ENCODE measurements at regions not wholly inside any gene's neighbourhood (a gene's known extent, or its start where the extent isn't known, plus 50 kb on each side); places are given as distances from the start of the nearest gene placed in this dataset.

DNA sequence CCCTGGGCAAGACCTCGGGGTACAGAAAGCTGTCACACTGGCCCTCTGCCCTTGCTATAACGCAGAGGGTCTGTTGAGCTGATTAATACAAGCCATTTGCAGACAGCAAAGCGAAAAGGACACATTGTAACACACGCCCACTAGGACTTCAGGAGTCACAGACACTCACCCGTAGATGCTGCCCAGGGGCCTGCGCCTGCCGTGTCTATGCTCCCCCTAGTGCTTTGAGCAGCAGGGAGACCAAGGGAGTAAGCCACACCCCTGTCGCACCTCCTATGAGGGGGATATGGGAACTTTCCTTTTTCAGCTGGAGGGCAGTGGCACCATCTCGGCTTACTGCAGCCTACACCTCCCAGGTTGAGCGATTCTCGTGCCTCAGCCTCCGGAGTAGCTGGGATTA lies 1930.2 kb downstream of the OLFM4 start:
- H2AFZ ChIP-seq (ENCODE audit: low read depth, low read length) = no peak overlapping the region
- H4K20me1 ChIP-seq (replicated peaks; ENCODE audit: control insufficient read depth, extremely low read depth, insufficient read depth, low read length) = no peaks in the 10 kb centered on the region
- FAIRE-seq (no peak), DNase-seq (ENCODE audit: low read depth, low spot score) (no peak)
- no peaks in the 10 kb centered on the region for H3K79me2 ChIP-seq (ENCODE audit: control insufficient read depth, insufficient read depth, low read length)
- CTCF ChIA-PET = no interaction called here
- no TSS peak for BruUV-seq (replicated peaks)
- POLR2A ChIA-PET = no interaction called here
- dilution Hi-C loops (cut with MboI; ENCODE audit: extremely low pct_ligation_motif_present, low sequenced_read_pairs) = no loop called here
- no peak overlapping the region for H3K27ac ChIP-seq (ENCODE audit: insufficient read depth, low read depth, low read length)
- no peak overlapping the region for H3K4me2 ChIP-seq (ENCODE audit: insufficient read depth, low read length)
- H3K9me1 ChIP-seq (replicated peaks; ENCODE audit: control insufficient read depth, extremely low read depth, insufficient read depth, low read length) = no peaks in the 10 kb centered on the region
- TF ChIP-seq GATA2 (IDR thresholded peaks at IDR 0.05; ENCODE audit: insufficient read depth, insufficient read length, low read depth, low read length) (no peak), FOS (IDR thresholded peaks at IDR 0.05; ENCODE audit: borderline replicate concordance, insufficient read depth, low read length) (no peak), JUN (IDR thresholded peaks at IDR 0.05; ENCODE audit: borderline replicate concordance, insufficient read depth, insufficient read length, low read depth) (no peak), POLR2AphosphoS5 (IDR thresholded peaks at IDR 0.05; ENCODE audit: insufficient read depth, low read depth, low read length) (no peak), MYC (IDR thresholded peaks at IDR 0.05; ENCODE audit: low read depth, low read length) (no peak), POLR2A (IDR thresholded peaks at IDR 0.05; ENCODE audit: low read depth, low read length) (no peak), EZH2 (IDR thresholded peaks at IDR 0.05; ENCODE audit: borderline replicate concordance, low read depth, low read length, severe bottlenecking) (no peak)
- TF ChIP-seq, protein P1, sequence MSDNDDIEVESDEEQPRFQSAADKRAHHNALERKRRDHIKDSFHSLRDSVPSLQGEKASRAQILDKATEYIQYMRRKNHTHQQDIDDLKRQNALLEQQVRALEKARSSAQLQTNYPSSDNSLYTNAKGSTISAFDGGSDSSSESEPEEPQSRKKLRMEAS (IDR thresholded peaks at IDR 0.05; ENCODE audit: insufficient read depth, insufficient read length) = no peak
- TF ChIP-seq, protein P2, sequence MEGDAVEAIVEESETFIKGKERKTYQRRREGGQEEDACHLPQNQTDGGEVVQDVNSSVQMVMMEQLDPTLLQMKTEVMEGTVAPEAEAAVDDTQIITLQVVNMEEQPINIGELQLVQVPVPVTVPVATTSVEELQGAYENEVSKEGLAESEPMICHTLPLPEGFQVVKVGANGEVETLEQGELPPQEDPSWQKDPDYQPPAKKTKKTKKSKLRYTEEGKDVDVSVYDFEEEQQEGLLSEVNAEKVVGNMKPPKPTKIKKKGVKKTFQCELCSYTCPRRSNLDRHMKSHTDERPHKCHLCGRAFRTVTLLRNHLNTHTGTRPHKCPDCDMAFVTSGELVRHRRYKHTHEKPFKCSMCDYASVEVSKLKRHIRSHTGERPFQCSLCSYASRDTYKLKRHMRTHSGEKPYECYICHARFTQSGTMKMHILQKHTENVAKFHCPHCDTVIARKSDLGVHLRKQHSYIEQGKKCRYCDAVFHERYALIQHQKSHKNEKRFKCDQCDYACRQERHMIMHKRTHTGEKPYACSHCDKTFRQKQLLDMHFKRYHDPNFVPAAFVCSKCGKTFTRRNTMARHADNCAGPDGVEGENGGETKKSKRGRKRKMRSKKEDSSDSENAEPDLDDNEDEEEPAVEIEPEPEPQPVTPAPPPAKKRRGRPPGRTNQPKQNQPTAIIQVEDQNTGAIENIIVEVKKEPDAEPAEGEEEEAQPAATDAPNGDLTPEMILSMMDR (IDR thresholded peaks at IDR 0.05; ENCODE audit: extremely low read depth in 1 of 2, insufficient read depth in 1 of 2, low read depth in 1 of 2, low read length in 2 of 2) = no peak
- H3K9ac ChIP-seq (replicated peaks; ENCODE audit: extremely low read depth, insufficient read depth, low read length) = no peak overlapping the region
- H3K27me3 ChIP-seq (ENCODE audit: control insufficient read depth in 2 of 2, insufficient read depth in 2 of 2, low read length in 2 of 2) = no peaks in the 10 kb centered on the region
- H3K4me1 ChIP-seq (ENCODE audit: control insufficient read depth, extremely low read depth, insufficient read depth, low read length) = no peaks in the 10 kb centered on the region
- H3K4me3 ChIP-seq (replicated peaks in 1 of 3; ENCODE audit: insufficient read depth in 1 of 3, low read depth in 1 of 3, low read length in 3 of 3) = no peak overlapping the region
- peaks cover 6% of the 10 kb centered on the region for H3K9me3 ChIP-seq (replicated peaks; ENCODE audit: control insufficient read depth, insufficient read depth, low read length)
- intact Hi-C loops (cut with micrococcal nuclease) = no loop called here
- H3K36me3 ChIP-seq (ENCODE audit: control insufficient read depth in 2 of 2, extremely low read depth in 1 of 2, insufficient read depth in 2 of 2, low read length in 2 of 2) = no peaks in the 10 kb centered on the region
